CD4-positive, alpha-beta T cell treated with Interleukin-15 for 4 hours (primary cell): ENCODE measurements at regions not wholly inside any gene's neighbourhood (a gene's known extent, or its start where the extent isn't known, plus 50 kb on each side); places are given as distances from the start of the nearest gene placed in this dataset.

ENCODE experiments used
- DNase-seq: peaks from one replicate; pipeline ENCODE4 v3.0.0-alpha.2; 2020; ENCODE audit warnings: low spot score

- no peak for DNase-seq
Observed at GRCh38 chr6:163916315-163917081, 502.0 kb downstream of the QKI start.

- DNase-seq, result no peak
Observed at GRCh38 chr6:163915131-163915530, 500.6 kb downstream of the QKI start.

GRCh38 chr6:163913045-163913444 lies 498.5 kb downstream of the QKI start:
- DNase-seq, result no peak

GRCh38 chr6:163906006-163906710 lies 491.6 kb downstream of the QKI start:
- no peak for DNase-seq

- no peak for DNase-seq
Observed at GRCh38 chr6:163904186-163904585, 489.7 kb downstream of the QKI start.

- DNase-seq, result no peak
Observed at GRCh38 chr6:163903541-163903940, 489.0 kb downstream of the QKI start.

GRCh38 chr6:163902993-163903392 lies 488.5 kb downstream of the QKI start:
- no peak for DNase-seq

GRCh38 chr6:163901681-163902080 lies 487.2 kb downstream of the QKI start:
- DNase-seq, result no peak

GRCh38 chr6:163900570-163900969 lies 486.1 kb downstream of the QKI start:
- no peak for DNase-seq

- DNase-seq, result no peak
Observed at GRCh38 chr6:163897669-163898068, 483.2 kb downstream of the QKI start.

GRCh38 chr6:163897030-163897429 lies 482.5 kb downstream of the QKI start:
- no peak for DNase-seq

- no peak for DNase-seq
Observed at GRCh38 chr6:163895162-163895561, 480.6 kb downstream of the QKI start.

GRCh38 chr6:163893609-163894189 lies 479.2 kb downstream of the QKI start:
- DNase-seq, result no peak

GRCh38 chr6:163892824-163893561 lies 478.5 kb downstream of the QKI start:
- DNase-seq, result no peak

GRCh38 chr6:163889904-163890514 lies 475.5 kb downstream of the QKI start:
- DNase-seq, result no peak

GRCh38 chr6:163888030-163888819 lies 473.7 kb downstream of the QKI start:
- no peak for DNase-seq

- no peak for DNase-seq
Observed at GRCh38 chr6:163886428-163886827, 471.9 kb downstream of the QKI start.

GRCh38 chr6:163883984-163884383 lies 469.5 kb downstream of the QKI start:
- no peak for DNase-seq

GRCh38 chr6:163878698-163879097 lies 464.2 kb downstream of the QKI start:
- no peak for DNase-seq

GRCh38 chr6:163877877-163878639 lies 463.5 kb downstream of the QKI start:
- no peak for DNase-seq

GRCh38 chr6:163876391-163876790 lies 461.9 kb downstream of the QKI start:
- no peak for DNase-seq
